GM18519 (cell line): ENCODE measurements at regions not wholly inside any gene's neighbourhood (a gene's known extent, or its start where the extent isn't known, plus 50 kb on each side); places are given as distances from the start of the nearest gene placed in this dataset.

ENCODE experiments used
- ATAC-seq: cut with Tn5 transposase; IDR thresholded peaks from one replicate; pipeline ENCODE4 v1.9.1; 2021; ENCODE audit warnings: mild to moderate bottlenecking, moderate library complexity; ENCODE audit not compliant: unreplicated experiment, low FRiP score

DNA sequence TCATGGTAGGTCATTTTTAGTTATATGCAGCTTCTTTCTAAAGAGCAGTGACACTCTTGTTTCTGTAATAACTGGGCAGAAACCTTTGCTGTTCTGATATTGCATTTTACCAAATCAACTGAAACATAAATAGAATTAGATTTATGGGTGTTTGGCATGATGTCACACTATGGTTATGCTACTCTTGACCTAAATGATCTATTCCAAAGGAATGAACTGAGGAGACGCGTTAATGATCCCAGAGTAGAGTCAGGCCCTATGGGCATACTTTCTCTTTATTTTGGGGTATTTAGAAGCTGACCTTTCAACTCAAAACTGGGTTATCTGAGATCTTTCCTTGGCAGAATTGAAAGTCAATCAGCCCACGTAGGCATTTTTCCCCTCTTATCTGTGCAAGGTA is 146.8 kb upstream of the ADAMTSL1 start:
- no peak for ATAC-seq

- ATAC-seq, result no peak
Measured at GRCh38 chr9:18330401-18331309, 143.3 kb upstream of the ADAMTSL1 start.

GRCh38 chr9:18331310-18331684 is 142.7 kb upstream of the ADAMTSL1 start:
- ATAC-seq, result no peak

- no peak for ATAC-seq
Measured at GRCh38 chr9:18331808-18332209, 142.1 kb upstream of the ADAMTSL1 start.

GRCh38 chr9:18333157-18333556 is 140.8 kb upstream of the ADAMTSL1 start:
- no peak for ATAC-seq

DNA sequence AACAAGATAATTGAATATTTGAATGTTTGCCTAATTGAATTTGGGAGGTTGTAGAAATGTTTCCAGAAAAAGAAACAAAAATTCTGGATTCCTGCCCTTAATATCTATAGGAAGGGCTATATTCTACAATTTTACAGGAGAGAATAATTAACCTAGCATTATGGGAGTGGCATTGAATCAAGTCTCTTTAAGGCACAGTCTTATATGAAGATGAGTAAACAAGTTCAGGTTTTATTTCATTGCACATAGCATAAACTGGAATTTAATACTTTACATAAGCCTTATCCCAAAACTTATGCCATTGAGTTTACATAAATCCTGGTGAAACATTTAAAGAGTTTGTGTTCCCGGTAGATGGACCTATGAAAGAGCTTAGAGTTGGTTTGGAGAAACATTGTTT is 138.1 kb upstream of the ADAMTSL1 start:
- no peak for ATAC-seq

- no peak for ATAC-seq
Measured at GRCh38 chr9:18338042-18338441, 135.9 kb upstream of the ADAMTSL1 start.

DNA sequence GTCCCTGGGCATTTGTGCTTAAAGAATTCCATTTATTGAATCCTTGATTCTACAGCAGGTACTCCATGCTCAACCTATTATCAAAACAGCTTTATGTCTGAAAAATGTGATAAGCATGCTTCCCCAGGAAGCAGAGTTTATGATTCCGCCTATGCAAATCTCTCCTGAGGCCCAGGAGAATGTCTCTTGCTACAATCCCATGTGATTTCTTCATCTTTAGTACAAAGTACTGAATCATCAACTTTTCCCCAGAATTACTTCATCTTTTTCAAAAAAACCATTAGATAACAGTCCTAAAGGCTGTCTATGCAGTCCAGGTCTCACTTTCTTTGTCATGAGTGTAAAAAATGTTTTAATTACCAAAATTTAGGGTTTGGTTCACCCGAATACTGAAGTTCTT is 130.2 kb upstream of the ADAMTSL1 start:
- ATAC-seq, result no peak

GRCh38 chr9:18346745-18347144 is 127.2 kb upstream of the ADAMTSL1 start:
- ATAC-seq, result no peak

- no peak for ATAC-seq
Measured at GRCh38 chr9:18347386-18348082, 126.4 kb upstream of the ADAMTSL1 start.

DNA sequence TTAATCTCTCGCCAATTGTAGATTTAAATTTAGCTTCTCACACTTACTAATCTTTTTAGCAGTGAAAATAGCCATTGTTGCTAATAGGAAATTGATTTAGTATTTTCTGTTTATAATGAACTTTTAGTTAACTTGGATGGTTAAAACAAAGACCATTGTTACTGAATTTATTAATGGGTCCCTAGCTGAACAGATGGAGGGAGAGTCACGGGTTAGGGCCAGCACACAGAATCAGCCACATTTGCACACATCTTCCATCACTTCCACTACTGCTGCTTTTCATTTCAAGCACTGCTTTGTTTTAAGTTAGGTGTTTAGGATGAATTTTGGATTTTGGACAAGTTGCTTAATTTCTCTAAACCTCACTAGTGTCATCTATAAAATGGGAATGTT is 125.9 kb upstream of the ADAMTSL1 start:
- no peak for ATAC-seq

DNA sequence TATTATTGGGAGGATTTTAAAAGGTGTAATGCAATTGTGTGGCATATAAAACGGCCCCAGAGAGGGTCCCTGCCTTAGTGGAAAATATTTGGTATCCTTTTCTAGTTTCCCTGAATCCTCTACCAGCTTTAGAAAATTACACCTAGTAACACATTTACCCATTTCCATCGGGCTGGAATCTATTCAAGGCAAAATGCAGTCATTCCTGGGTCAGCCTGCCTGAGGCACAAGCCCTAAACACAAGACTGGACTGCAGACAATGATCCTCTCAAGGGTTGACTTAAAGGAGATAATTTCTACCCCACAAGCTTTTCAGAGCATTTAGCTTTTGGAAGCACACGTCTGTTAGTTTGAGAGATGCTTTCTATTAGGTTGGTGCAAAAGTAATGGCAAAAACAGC is 124.4 kb upstream of the ADAMTSL1 start:
- ATAC-seq, result no peak

DNA sequence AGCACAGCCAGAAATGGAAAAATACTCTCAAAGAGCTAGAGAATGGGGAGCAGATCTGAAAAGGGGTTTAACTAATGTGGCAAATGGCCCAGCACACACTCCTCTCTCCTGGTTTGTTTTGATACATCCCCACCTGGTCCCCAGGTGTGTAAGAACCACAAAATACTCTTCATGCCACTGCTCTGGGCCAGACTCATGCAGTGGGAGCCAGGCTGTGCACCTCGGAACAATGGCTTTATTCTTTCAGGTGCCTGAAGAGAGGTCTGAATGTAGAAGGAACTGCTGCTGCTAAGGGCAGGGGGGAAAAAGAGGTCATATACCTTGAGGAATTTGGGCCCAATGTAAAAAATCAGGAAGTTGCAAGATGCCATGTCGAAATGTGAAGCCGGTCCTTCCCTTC is 123.9 kb upstream of the ADAMTSL1 start:
- no peak for ATAC-seq

- no peak for ATAC-seq
Measured at GRCh38 chr9:18350995-18351595, 122.9 kb upstream of the ADAMTSL1 start.

GRCh38 chr9:18352711-18353110 is 121.2 kb upstream of the ADAMTSL1 start:
- ATAC-seq, result no peak

GRCh38 chr9:18353473-18353872 is 120.5 kb upstream of the ADAMTSL1 start:
- no peak for ATAC-seq

- ATAC-seq, result no peak
Measured at GRCh38 chr9:18357321-18357720, 116.6 kb upstream of the ADAMTSL1 start.

- no peak for ATAC-seq
Measured at GRCh38 chr9:18358325-18358724, 115.6 kb upstream of the ADAMTSL1 start.

- ATAC-seq, result no peak
Measured at GRCh38 chr9:18359335-18359734, 114.6 kb upstream of the ADAMTSL1 start.

- ATAC-seq, result peak; percentile 36
Measured at GRCh38 chr9:18360005-18360404, 113.9 kb upstream of the ADAMTSL1 start.

DNA sequence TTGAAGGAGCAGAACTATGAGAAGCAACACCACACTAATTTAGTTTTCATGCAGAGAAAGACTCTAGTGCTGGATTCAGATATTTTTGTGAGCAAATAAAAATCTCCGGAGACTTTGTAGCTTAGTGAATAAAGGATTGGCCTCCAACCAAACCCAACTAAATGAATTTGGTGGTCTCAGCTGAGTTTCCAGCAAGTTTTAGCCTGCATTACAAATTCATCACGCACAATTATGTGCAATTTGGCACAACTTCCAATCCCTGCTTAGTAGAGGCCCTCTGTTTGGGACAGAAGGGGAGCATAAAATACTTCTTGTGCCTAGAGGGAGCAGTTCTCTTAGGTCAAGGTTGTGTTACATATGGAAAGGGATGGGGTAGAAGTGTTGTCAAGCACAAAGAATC is 112.3 kb upstream of the ADAMTSL1 start:
- no peak for ATAC-seq

- ATAC-seq, result no peak
Measured at GRCh38 chr9:18362166-18362565, 111.8 kb upstream of the ADAMTSL1 start.
